GM23338 (cell line): ENCODE measurements at regions not wholly inside any gene's neighbourhood (a gene's known extent, or its start where the extent isn't known, plus 50 kb on each side); places are given as distances from the start of the nearest gene placed in this dataset.
A peak's percentile ranks its signal among the peaks of the same experiment; 100 is the strongest.

Experiments
- ATAC-seq: fragments of 200-7000 bp; cut with Tn5 transposase; 3 replicates; pipeline ENCODE4 v1.9.1; 2020
- DNase-seq: peaks from one replicate; pipeline ENCODE4 v3.0.0-alpha.2; 2015; ENCODE audit warnings: low spot score
- H2AFZ ChIP-seq: fragments of 200-600 bp; sonication (generic); 2 replicates; pipeline ENCODE4 v1.8.0; 2016; ENCODE audit warnings: antibody characterized with exemption, mild to moderate bottlenecking, moderate library complexity
- H3F3A ChIP-seq: fragments of 200-600 bp; sonication (generic); replicated peaks from 2 replicates; pipeline ENCODE4 v1.8.0; 2017; ENCODE audit warnings: antibody characterized with exemption, mixed run types, low read depth
- H3K27ac ChIP-seq: fragments of 200-600 bp; sonication (generic); 2 replicates; pipeline ENCODE4 v1.6.1; 2016; ENCODE audit warnings: low read depth
- H3K27me3 ChIP-seq: fragments of 200-600 bp; sonication (generic); 2 replicates; pipeline ENCODE4 v1.8.0; 2016; ENCODE audit warnings: mild to moderate bottlenecking, mixed run types, moderate library complexity; ENCODE audit not compliant: insufficient read depth
- H3K36me3 ChIP-seq: fragments of 200-600 bp; sonication (generic); 2 replicates; pipeline ENCODE4 v1.8.0; 2016; ENCODE audit warnings: mild to moderate bottlenecking; ENCODE audit not compliant: insufficient read depth
- H3K4me1 ChIP-seq: fragments of 200-600 bp; sonication (generic); 2 replicates; pipeline ENCODE4 v1.8.0; 2016; ENCODE audit warnings: mild to moderate bottlenecking, moderate library complexity; ENCODE audit not compliant: insufficient read depth
- H3K4me2 ChIP-seq: fragments of 200-600 bp; sonication (generic); 2 replicates; pipeline ENCODE4 v1.7.1; 2017; ENCODE audit warnings: mixed run types
- H3K4me3 ChIP-seq: fragments of 200-600 bp; sonication (generic); 2 replicates; pipeline ENCODE4 v1.6.1; 2016; ENCODE audit warnings: mixed run types
- H3K79me2 ChIP-seq: fragments of 200-600 bp; sonication (generic); replicated peaks from 2 replicates; pipeline ENCODE4 v1.8.0; 2017; ENCODE audit warnings: mild to moderate bottlenecking; ENCODE audit not compliant: insufficient read depth
- H3K9me2 ChIP-seq: fragments of 200-600 bp; sonication (generic); 2 replicates; pipeline ENCODE4 v1.8.0; 2017; ENCODE audit not compliant: insufficient read depth
- H4K20me1 ChIP-seq: fragments of 200-600 bp; sonication (generic); replicated peaks from 2 replicates; pipeline ENCODE4 v1.8.0; 2017; ENCODE audit warnings: mild to moderate bottlenecking; ENCODE audit not compliant: insufficient read depth
- H3K27ac Mint-ChIP-seq: 2 replicates; pipeline ENCODE4 v1.8.0; 2020; ENCODE audit warnings: inconsistent platforms, mild to moderate bottlenecking, moderate library complexity, mixed read lengths
- H3K27me3 Mint-ChIP-seq: 3 replicates; pipeline ENCODE4 v1.8.0; 2022; ENCODE audit warnings: low read depth, mild to moderate bottlenecking, moderate library complexity, mixed read lengths, inconsistent platforms; ENCODE audit not compliant: insufficient read depth, poor library complexity
- H3K36me3 Mint-ChIP-seq: 3 replicates; pipeline ENCODE4 v1.8.0; 2021; ENCODE audit warnings: low read depth, mild to moderate bottlenecking, inconsistent platforms, moderate library complexity, mixed read lengths
- H3K4me1 Mint-ChIP-seq: 3 replicates; pipeline ENCODE4 v1.8.0; 2020; ENCODE audit warnings: mild to moderate bottlenecking, inconsistent platforms, mixed read lengths
- H3K4me3 Mint-ChIP-seq: 3 replicates; pipeline ENCODE4 v1.8.0; 2021; ENCODE audit warnings: moderate library complexity, mild to moderate bottlenecking, inconsistent platforms, mixed read lengths
- H3K9me3 Mint-ChIP-seq: 3 replicates; pipeline ENCODE4 v1.8.0; 2020; ENCODE audit warnings: moderate library complexity, mild to moderate bottlenecking, inconsistent platforms, mixed read lengths
- CREB1 ChIP-seq: fragments of 250-450 bp; sonication (Bioruptor Pico); IDR thresholded peaks from 2 replicates; pipeline ENCODE4 v1.5.0; 2020; ENCODE audit warnings: low read depth, mild to moderate bottlenecking, moderate library complexity
- CTCF ChIP-seq, 2 experiments: fragments of 200-600 bp in 1 of 2; sonication (generic) in 1 of 2; conservative IDR thresholded peaks; 2 replicates each; pipeline versions ENCODE4 v1.5.1 to v1.6.1; 2016 to 2017; ENCODE audit warnings: antibody characterized with exemption in 2 of 2, low read depth in 2 of 2, mild to moderate bottlenecking in 2 of 2, moderate library complexity in 1 of 2
- EZH2 ChIP-seq: fragments of 200-600 bp; sonication (generic); IDR thresholded peaks from one replicate; pipeline ENCODE4 v1.8.0; 2017; ENCODE audit warnings: antibody characterized with exemption, mild to moderate bottlenecking, low read depth; ENCODE audit not compliant: unreplicated experiment
- REST ChIP-seq: IDR thresholded peaks from one replicate; pipeline ENCODE4 v1.6.1; 2018; ENCODE audit warnings: antibody characterized with exemption; ENCODE audit not compliant: unreplicated experiment
- ZNF114 ChIP-seq: fragments of 250-450 bp; sonication (Bioruptor Pico); IDR thresholded peaks from 2 replicates; pipeline ENCODE4 v1.5.0; 2020; ENCODE audit warnings: mild to moderate bottlenecking, moderate library complexity
- ZNF331 ChIP-seq: fragments of 250-450 bp; sonication (Bioruptor Pico); IDR thresholded peaks from 2 replicates; pipeline ENCODE4 v1.5.0; 2020; ENCODE audit warnings: low read depth, mild to moderate bottlenecking, moderate library complexity
- ZNF462 ChIP-seq: fragments of 250-450 bp; sonication (Bioruptor Pico); IDR thresholded peaks from 2 replicates; pipeline ENCODE4 v1.5.0; 2020; ENCODE audit warnings: mild to moderate bottlenecking, moderate library complexity

- no peak for TF ChIP-seq ZNF462 (CRISPR knock-in tag)
- TF ChIP-seq ZNF331: no peak
- TF ChIP-seq ZNF114 (CRISPR knock-in tag): no peak
- TF ChIP-seq CREB1 (CRISPR knock-in tag): no peak
- no peak for TF ChIP-seq CTCF (conservative IDR thresholded peaks at IDR 0.05; ENCODE audit: low read depth in 2 of 2)
Measured at GRCh38 chr14:95816539-95816938, 60.1 kb upstream of the TUNAR start (continued).

GRCh38 chr14:95815226-95815690, 61.4 kb upstream of the TUNAR start:
- H3K27ac Mint-ChIP-seq: no peak overlapping the region
- ATAC-seq (peak; percentile 28; the same call in 1 of the 3 replicates), DNase-seq (peak; percentile 30)
- Histone ChIP-seq H3K79me2 (no peaks in the 10 kb centered on the region), H3K9me2 (peaks cover 15% of the 10 kb centered on the region), H3K4me1 (peaks cover 18% of the 10 kb centered on the region), H3F3A (no peaks in the 10 kb centered on the region), H3K4me2 (no peak overlapping the region), H3K36me3 (no peaks in the 10 kb centered on the region), H2AFZ (peak overlapping the region; percentile 83), H3K4me3 (no peak overlapping the region), H3K27me3 (0 out of 2 replicates have a peak, but pooled peaks cover 2% of the 10 kb centered on the region), H3K27ac (no peak overlapping the region), H4K20me1 (no peaks in the 10 kb centered on the region)
- no peak overlapping the region for H3K4me3 Mint-ChIP-seq
- no peaks in the 10 kb centered on the region; the same call in 2 of the 3 replicates for H3K36me3 Mint-ChIP-seq
- peaks cover 34% of the 10 kb centered on the region for H3K4me1 Mint-ChIP-seq
- peaks cover 7% of the 10 kb centered on the region for H3K27me3 Mint-ChIP-seq
- H3K9me3 Mint-ChIP-seq: no peaks in the 10 kb centered on the region; the same call in 2 of the 3 replicates
- no peak for TF ChIP-seq CTCF (conservative IDR thresholded peaks at IDR 0.05; ENCODE audit: low read depth in 2 of 2)
- TF ChIP-seq ZNF331: no peak
- no peak for TF ChIP-seq REST
- TF ChIP-seq EZH2: no peak
